Mammary epithelial cell (primary cell): ENCODE measurements at regions not wholly inside any gene's neighbourhood (a gene's known extent, or its start where the extent isn't known, plus 50 kb on each side); places are given as distances from the start of the nearest gene placed in this dataset.

Experiments used
- CTCF ChIP-seq, 2 donors: IDR thresholded peaks in 1 of 2; conservative IDR thresholded peaks in 1 of 2; 2 replicates each; pipeline ENCODE4 v1.5.1; 2011 to 2012; ENCODE audit warnings: inconsistent platforms in 2 of 2, low read length in 2 of 2, mild to moderate bottlenecking in 2 of 2, control low read depth in 1 of 2, low read depth in 1 of 2; ENCODE audit not compliant: insufficient read depth in 1 of 2; ENCODE audit errors: extremely low read depth in 1 of 2
- EZH2 ChIP-seq: IDR thresholded peaks from 2 replicates; pipeline ENCODE4 v1.6.1; 2012; ENCODE audit warnings: low read length, inconsistent platforms, borderline replicate concordance

- TF ChIP-seq CTCF (conservative IDR thresholded peaks at IDR 0.05 in 1 of 2, IDR thresholded peaks at IDR 0.05 in 1 of 2; ENCODE audit: extremely low read depth in 1 of 2, insufficient read depth in 1 of 2, low read depth in 1 of 2, low read length in 2 of 2): no peak
- no peak for TF ChIP-seq EZH2
These were observed 234.4 kb upstream of the FIGN start for GRCh38 chr2:163970058-163970813.
